Astrocyte of the cerebellum (primary cell): ENCODE measurements at regions not wholly inside any gene's neighbourhood (a gene's known extent, or its start where the extent isn't known, plus 50 kb on each side); places are given as distances from the start of the nearest gene placed in this dataset.

ENCODE experiments used
- DNase-seq: peaks from one replicate; pipeline ENCODE4 v3.0.0-alpha.2; 2011; ENCODE audit warnings: low read depth
- H3K4me3 ChIP-seq: 2 replicates; pipeline ENCODE4 v1.5.1; 2011; ENCODE audit warnings: mild to moderate bottlenecking, low read depth, low read length, moderate library complexity
- CTCF ChIP-seq: IDR thresholded peaks from 2 replicates; pipeline ENCODE4 v1.5.1; 2012; ENCODE audit warnings: low read length, low read depth, moderate library complexity, mild to moderate bottlenecking; ENCODE audit errors: missing control alignments
- in situ Hi-C: cut with HindIII; loops from 2 replicates; pipeline ENCODE4 v1.10.0; 2017; ENCODE audit warnings: low sequenced_read_pairs

- TF ChIP-seq CTCF, result no peak
Observed at GRCh38 chr20:50281831-50282591, 91.4 kb downstream of the CEBPB start.

DNA sequence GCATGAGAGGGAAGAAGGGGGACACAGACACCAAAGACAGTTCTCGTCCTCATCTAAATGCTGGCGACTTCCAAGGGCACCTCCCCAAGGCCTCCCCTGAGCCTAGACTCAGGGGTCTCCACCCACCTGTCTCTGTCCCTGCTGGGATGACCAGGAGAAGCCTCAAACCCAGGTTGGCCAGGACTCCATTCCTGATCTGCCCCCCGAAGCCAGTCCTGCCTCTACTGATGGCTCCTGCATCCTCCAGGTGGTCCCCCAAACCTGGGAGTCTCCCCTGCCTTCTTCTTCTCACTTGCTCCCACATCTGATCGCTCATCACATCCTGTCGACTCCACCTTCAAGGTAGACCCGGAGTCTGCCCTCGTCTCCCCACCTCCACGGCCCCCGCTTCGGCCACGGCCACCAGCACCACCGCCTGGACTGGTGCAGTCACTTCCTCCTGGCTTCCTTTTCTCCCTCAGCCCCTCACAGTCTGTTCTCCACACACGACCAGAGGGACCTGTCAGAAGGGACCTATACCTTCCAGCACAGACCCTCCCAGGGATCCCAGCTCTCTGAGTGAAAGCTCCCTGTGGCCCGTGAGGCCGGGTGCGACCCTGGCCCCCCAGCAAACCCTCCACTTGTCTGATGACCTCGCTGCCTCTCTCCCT, 92.1 kb downstream of the CEBPB start:
- no peak for DNase-seq
- H3K4me3 ChIP-seq, result no peak overlapping the region
- no peak for TF ChIP-seq CTCF
- in situ Hi-C loops, result loop anchor here (10.0 kb wide), 1 partner anchor 182 kb away; no protein-coding TSS in a partner anchor

More at GRCh38 chr20:50281831-50282591, 91.4 kb downstream of the CEBPB start:
- in situ Hi-C loops, result loop anchor here (10.0 kb wide), 1 partner anchor 183 kb away; no protein-coding TSS in a partner anchor
- no peak overlapping the region for H3K4me3 ChIP-seq
- no peak for DNase-seq

DNA sequence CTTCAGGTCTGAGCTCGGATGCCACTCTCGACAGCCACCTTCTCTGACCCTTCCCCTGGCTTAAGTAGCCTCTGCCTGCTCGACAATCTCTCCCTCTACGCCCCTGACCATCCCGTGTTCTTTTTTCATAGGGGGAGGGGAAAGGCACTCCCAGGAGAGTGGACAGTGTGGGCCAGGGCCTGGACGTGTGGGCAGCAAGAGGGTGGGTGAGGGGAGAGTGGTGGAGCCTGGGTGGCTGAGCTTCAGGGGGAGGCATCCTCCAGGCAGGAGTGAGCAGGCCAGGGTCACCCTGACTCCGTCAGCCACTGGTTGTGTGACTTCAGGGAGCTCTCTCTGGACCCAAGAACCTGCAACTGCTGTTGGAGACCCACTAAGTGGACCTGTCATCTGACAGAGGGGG, 92.7 kb downstream of the CEBPB start:
- no peak for TF ChIP-seq CTCF
- in situ Hi-C loops, result loop anchor here (10.0 kb wide), 1 partner anchor 181 kb away; no protein-coding TSS in a partner anchor
- no peak overlapping the region for H3K4me3 ChIP-seq
- no peak for DNase-seq

DNA sequence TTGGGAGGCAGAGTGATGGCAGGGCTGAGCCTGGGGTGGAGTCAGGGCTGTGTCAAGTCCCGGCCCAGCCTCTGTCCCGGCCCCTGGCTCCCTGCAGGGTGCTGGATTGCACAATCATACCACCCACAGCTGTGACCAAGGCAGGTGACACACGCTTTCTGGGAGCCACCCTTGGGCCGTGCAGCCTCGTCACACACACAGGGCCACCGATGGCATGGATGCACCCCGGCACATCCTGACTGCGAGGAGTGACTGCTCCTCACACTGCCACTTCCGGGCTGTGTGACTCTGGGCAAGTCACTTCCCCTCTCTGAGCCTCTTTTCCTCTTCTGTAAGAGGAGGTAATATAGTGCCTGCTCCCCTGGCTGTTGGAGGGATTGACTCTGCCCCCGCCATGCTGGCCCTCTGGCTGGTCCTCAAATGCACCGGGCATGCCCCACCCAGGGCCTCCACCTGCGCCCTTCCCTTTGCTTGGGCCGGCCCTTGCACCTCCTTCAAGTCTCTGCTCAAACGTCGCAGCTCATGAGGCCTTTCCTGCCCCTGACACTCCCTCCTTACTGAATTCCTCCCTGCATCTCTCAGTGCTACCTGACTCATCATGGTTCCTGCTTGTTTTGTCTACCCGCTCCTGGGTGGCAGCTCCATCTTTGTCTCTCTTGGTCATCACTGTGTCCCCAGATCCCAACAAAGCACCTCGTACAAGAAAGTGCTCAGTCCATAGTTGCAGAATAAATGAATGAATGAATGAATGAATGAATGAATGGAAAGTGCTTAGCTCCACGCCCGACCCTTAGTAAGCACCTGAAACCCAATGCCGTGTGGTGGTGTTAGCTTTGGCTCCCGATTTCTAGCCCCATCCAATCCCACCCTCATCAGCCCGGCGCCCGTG, 93.5 kb downstream of the CEBPB start:
- no peak overlapping the region for H3K4me3 ChIP-seq
- TF ChIP-seq CTCF, result no peak
- in situ Hi-C loops, result loop anchor here (10.0 kb wide), 1 partner anchor 181 kb away; no protein-coding TSS in a partner anchor
- no peak for DNase-seq

GRCh38 chr20:50284811-50285375, 94.3 kb downstream of the CEBPB start:
- in situ Hi-C loops, result loop anchor here (5.0 to 10.0 kb wide), 2 partner anchors 132 to 180 kb away; no protein-coding TSS in a partner anchor
- H3K4me3 ChIP-seq, result no peak overlapping the region

More at GRCh38 chr20:50284811-50285375, 94.3 kb downstream of the CEBPB start:
- DNase-seq, result no peak
- no peak for TF ChIP-seq CTCF
